ENCODE measurements at regions not wholly inside any gene's neighbourhood (a gene's known extent, or its start where the extent isn't known, plus 50 kb on each side); places are given as distances from the start of the nearest gene placed in this dataset.

GRCh38 chr14:105852378-105853088 is 326.1 kb downstream of the TMEM121 start:
- TF ChIP-seq, protein P1, sequence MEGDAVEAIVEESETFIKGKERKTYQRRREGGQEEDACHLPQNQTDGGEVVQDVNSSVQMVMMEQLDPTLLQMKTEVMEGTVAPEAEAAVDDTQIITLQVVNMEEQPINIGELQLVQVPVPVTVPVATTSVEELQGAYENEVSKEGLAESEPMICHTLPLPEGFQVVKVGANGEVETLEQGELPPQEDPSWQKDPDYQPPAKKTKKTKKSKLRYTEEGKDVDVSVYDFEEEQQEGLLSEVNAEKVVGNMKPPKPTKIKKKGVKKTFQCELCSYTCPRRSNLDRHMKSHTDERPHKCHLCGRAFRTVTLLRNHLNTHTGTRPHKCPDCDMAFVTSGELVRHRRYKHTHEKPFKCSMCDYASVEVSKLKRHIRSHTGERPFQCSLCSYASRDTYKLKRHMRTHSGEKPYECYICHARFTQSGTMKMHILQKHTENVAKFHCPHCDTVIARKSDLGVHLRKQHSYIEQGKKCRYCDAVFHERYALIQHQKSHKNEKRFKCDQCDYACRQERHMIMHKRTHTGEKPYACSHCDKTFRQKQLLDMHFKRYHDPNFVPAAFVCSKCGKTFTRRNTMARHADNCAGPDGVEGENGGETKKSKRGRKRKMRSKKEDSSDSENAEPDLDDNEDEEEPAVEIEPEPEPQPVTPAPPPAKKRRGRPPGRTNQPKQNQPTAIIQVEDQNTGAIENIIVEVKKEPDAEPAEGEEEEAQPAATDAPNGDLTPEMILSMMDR (IDR thresholded peaks at IDR 0.05), result no peak
- TF ChIP-seq EP300 (IDR thresholded peaks at IDR 0.05) (no peak), POLR2A (IDR thresholded peaks at IDR 0.05) (no peak), POLR2AphosphoS5 (IDR thresholded peaks at IDR 0.05) (no peak)

Measured in stomach (tissue), 4 donors.